ENCODE measurements at regions not wholly inside any gene's neighbourhood (a gene's known extent, or its start where the extent isn't known, plus 50 kb on each side); places are given as distances from the start of the nearest gene placed in this dataset.

- intact Hi-C loops (cut with DNase I), result no loop called here
- DNase-seq (no peak), ATAC-seq (ENCODE audit: poor library complexity) (no peak)
Observed at GRCh38 chr14:99075061-99075460, 196.9 kb downstream of the BCL11B start.

- intact Hi-C loops (cut with DNase I), result no loop called here
- ATAC-seq (ENCODE audit: poor library complexity) (no peak), DNase-seq (no peak)
Observed at GRCh38 chr14:99075771-99076375, 196.1 kb downstream of the BCL11B start.

GRCh38 chr14:99077076-99077843, 194.7 kb downstream of the BCL11B start:
- intact Hi-C loops (cut with DNase I), result no loop called here
- DNase-seq, result no peak
- ATAC-seq (ENCODE audit: poor library complexity), result no peak

GRCh38 chr14:99077844-99078236, 194.2 kb downstream of the BCL11B start:
- intact Hi-C loops (cut with DNase I), result no loop called here
- ATAC-seq (ENCODE audit: poor library complexity) (no peak), DNase-seq (no peak)

GRCh38 chr14:99078426-99078825, 193.6 kb downstream of the BCL11B start:
- ATAC-seq (ENCODE audit: poor library complexity) (no peak), DNase-seq (no peak)
- intact Hi-C loops (cut with DNase I), result no loop called here

- ATAC-seq (ENCODE audit: poor library complexity) (no peak), DNase-seq (no peak)
- intact Hi-C loops (cut with DNase I), result no loop called here
Observed at GRCh38 chr14:99079061-99079727, 192.8 kb downstream of the BCL11B start.

- DNase-seq (no peak), ATAC-seq (ENCODE audit: poor library complexity) (no peak)
- intact Hi-C loops (cut with DNase I), result no loop called here
Observed at GRCh38 chr14:99080306-99080705, 191.7 kb downstream of the BCL11B start.

GRCh38 chr14:99081156-99081765, 190.7 kb downstream of the BCL11B start:
- intact Hi-C loops (cut with DNase I), result no loop called here
- DNase-seq, result no peak
- no peak for ATAC-seq (ENCODE audit: poor library complexity)

GRCh38 chr14:99081880-99082279, 190.1 kb downstream of the BCL11B start:
- ATAC-seq (ENCODE audit: poor library complexity), result no peak
- intact Hi-C loops (cut with DNase I), result no loop called here

GRCh38 chr14:99093532-99094517, 178.2 kb downstream of the BCL11B start:
- DNase-seq (no peak), ATAC-seq (ENCODE audit: poor library complexity) (no peak)
- intact Hi-C loops (cut with DNase I), result no loop called here

More at GRCh38 chr14:99081880-99082279, 190.1 kb downstream of the BCL11B start:
- no peak for DNase-seq

- no peak for ATAC-seq (ENCODE audit: poor library complexity)
- intact Hi-C loops (cut with DNase I), result no loop called here
- DNase-seq, result no peak
Observed at GRCh38 chr14:99094901-99095300, 177.1 kb downstream of the BCL11B start.

- intact Hi-C loops (cut with DNase I), result no loop called here
- ATAC-seq (ENCODE audit: poor library complexity) (no peak), DNase-seq (no peak)
Observed at GRCh38 chr14:99095369-99095768, 176.6 kb downstream of the BCL11B start.

GRCh38 chr14:99098199-99098598, 173.8 kb downstream of the BCL11B start:
- no peak for DNase-seq
- no peak for ATAC-seq (ENCODE audit: poor library complexity)
- intact Hi-C loops (cut with DNase I), result no loop called here

GRCh38 chr14:99099051-99099787, 172.8 kb downstream of the BCL11B start:
- intact Hi-C loops (cut with DNase I), result no loop called here
- no peak for ATAC-seq (ENCODE audit: poor library complexity)
- DNase-seq, result no peak

- intact Hi-C loops (cut with DNase I), result no loop called here
- ATAC-seq (ENCODE audit: poor library complexity), result no peak
- no peak for DNase-seq
Observed at GRCh38 chr14:99100497-99101270, 171.3 kb downstream of the BCL11B start.

- ATAC-seq (ENCODE audit: poor library complexity), result no peak
- DNase-seq, result no peak
- intact Hi-C loops (cut with DNase I), result no loop called here
Observed at GRCh38 chr14:99101855-99102461, 170.0 kb downstream of the BCL11B start.
